ENCODE measurements at regions not wholly inside any gene's neighbourhood (a gene's known extent, or its start where the extent isn't known, plus 50 kb on each side); places are given as distances from the start of the nearest gene placed in this dataset.

- H3K9me3 ChIP-seq = no peaks in the 10 kb centered on the region
- no peak overlapping the region for H3K4me3 ChIP-seq (ENCODE audit: low read depth, low read length)
- POLR2A ChIA-PET = no interaction called here
- intact Hi-C loops (cut with micrococcal nuclease; ENCODE audit: unreplicated experiment) = no loop called here
- Mint-ChIP-seq H3K4me3 (ENCODE audit: unreplicated experiment) (no peak overlapping the region), H3K4me1 (ENCODE audit: low read depth, unreplicated experiment) (no peaks in the 10 kb centered on the region), H3K27me3 (ENCODE audit: insufficient read depth, unreplicated experiment) (peaks cover 6% of the 10 kb centered on the region), H3K27ac (ENCODE audit: unreplicated experiment) (no peak overlapping the region), H3K9me3 (ENCODE audit: unreplicated experiment) (peaks cover 9% of the 10 kb centered on the region), H3K36me3 (ENCODE audit: insufficient read depth, unreplicated experiment) (no peaks in the 10 kb centered on the region)
- H3K4me1 ChIP-seq = no peaks in the 10 kb centered on the region
- CTCF ChIA-PET = no interaction called here
- no peaks in the 10 kb centered on the region for H3K36me3 ChIP-seq (ENCODE audit: control insufficient read depth, insufficient read depth, low read length)
- no peak for TF ChIP-seq CTCF (IDR thresholded peaks at IDR 0.05; ENCODE audit: insufficient read depth in 1 of 2, low read depth in 1 of 2, low read length in 1 of 2, severe bottlenecking in 1 of 2, unreplicated experiment in 1 of 2)
- H3K27me3 ChIP-seq (replicated peaks; ENCODE audit: control insufficient read depth, insufficient read depth, low read length) = no peaks in the 10 kb centered on the region
- no TSS peak for BruUV-seq (replicated peaks)
- no peak for DNase-seq
Observed at GRCh38 chr2:8043295-8043694, 638.6 kb upstream of the ID2 start.

- Histone ChIP-seq H3K4me3 (ENCODE audit: low read depth, low read length) (no peak overlapping the region), H3K9me3 (no peaks in the 10 kb centered on the region), H3K4me1 (no peaks in the 10 kb centered on the region), H3K36me3 (ENCODE audit: control insufficient read depth, insufficient read depth, low read length) (no peaks in the 10 kb centered on the region), H3K27me3 (replicated peaks; ENCODE audit: control insufficient read depth, insufficient read depth, low read length) (no peaks in the 10 kb centered on the region; the same call in 1 of the 2 replicates)
- Mint-ChIP-seq H3K9me3 (ENCODE audit: unreplicated experiment) (peaks cover 9% of the 10 kb centered on the region), H3K4me3 (ENCODE audit: unreplicated experiment) (no peak overlapping the region), H3K4me1 (ENCODE audit: low read depth, unreplicated experiment) (no peaks in the 10 kb centered on the region), H3K36me3 (ENCODE audit: insufficient read depth, unreplicated experiment) (no peaks in the 10 kb centered on the region), H3K27ac (ENCODE audit: unreplicated experiment) (no peak overlapping the region), H3K27me3 (ENCODE audit: insufficient read depth, unreplicated experiment) (peaks cover 6% of the 10 kb centered on the region)
- BruUV-seq (replicated peaks) = no TSS peak
- DNase-seq = no peak
- intact Hi-C loops (cut with micrococcal nuclease; ENCODE audit: unreplicated experiment) = no loop called here
- CTCF ChIA-PET = no interaction called here
- POLR2A ChIA-PET = no interaction called here
- TF ChIP-seq CTCF (IDR thresholded peaks at IDR 0.05; ENCODE audit: insufficient read depth in 1 of 2, low read depth in 1 of 2, low read length in 1 of 2, severe bottlenecking in 1 of 2, unreplicated experiment in 1 of 2) = no peak
Observed at GRCh38 chr2:8044046-8044594, 637.7 kb upstream of the ID2 start.

DNA sequence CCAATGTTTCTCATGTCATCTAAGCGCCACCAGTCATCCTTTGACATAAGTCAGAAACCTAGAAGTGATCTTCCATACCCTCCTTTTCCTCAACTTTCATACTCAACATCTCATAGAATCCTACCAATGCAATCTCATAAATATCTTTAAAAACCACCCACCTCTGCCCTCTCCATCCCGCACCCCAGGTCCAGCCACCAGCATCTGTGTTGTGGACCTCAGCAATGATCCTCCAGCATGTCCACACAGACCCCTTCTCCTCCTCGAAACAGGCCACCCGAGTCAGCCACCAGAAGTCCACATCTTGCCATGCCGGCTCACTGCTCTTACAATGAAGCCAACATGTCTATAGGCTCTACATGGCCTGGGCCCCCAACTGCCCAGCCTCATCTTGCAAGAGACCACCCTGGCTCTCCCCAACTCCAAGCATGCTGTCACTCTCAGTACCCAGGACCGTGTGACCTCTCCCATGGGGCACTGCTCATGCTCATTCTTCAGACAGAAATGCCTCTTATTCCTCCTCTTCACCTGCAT lies 636.7 kb upstream of the ID2 start:
- no peak overlapping the region for H3K4me3 ChIP-seq (ENCODE audit: low read depth, low read length)
- no peak overlapping the region for H3K4me3 Mint-ChIP-seq (ENCODE audit: unreplicated experiment)
- no peaks in the 10 kb centered on the region for H3K4me1 ChIP-seq
- intact Hi-C loops (cut with micrococcal nuclease; ENCODE audit: unreplicated experiment) = no loop called here
- BruUV-seq (replicated peaks) = no TSS peak
- H3K27ac Mint-ChIP-seq (ENCODE audit: unreplicated experiment) = no peak overlapping the region
- H3K4me1 Mint-ChIP-seq (ENCODE audit: low read depth, unreplicated experiment) = no peaks in the 10 kb centered on the region
- CTCF ChIA-PET = no interaction called here
- no peaks in the 10 kb centered on the region for H3K9me3 ChIP-seq
- POLR2A ChIA-PET = no interaction called here
- no peaks in the 10 kb centered on the region for H3K36me3 Mint-ChIP-seq (ENCODE audit: insufficient read depth, unreplicated experiment)
- no peak for TF ChIP-seq CTCF (IDR thresholded peaks at IDR 0.05; ENCODE audit: insufficient read depth in 1 of 2, low read depth in 1 of 2, low read length in 1 of 2, severe bottlenecking in 1 of 2, unreplicated experiment in 1 of 2)
- no peaks in the 10 kb centered on the region; the same call in 1 of the 2 replicates for H3K27me3 ChIP-seq (replicated peaks; ENCODE audit: control insufficient read depth, insufficient read depth, low read length)
- peaks cover 9% of the 10 kb centered on the region for H3K9me3 Mint-ChIP-seq (ENCODE audit: unreplicated experiment)
- H3K36me3 ChIP-seq (ENCODE audit: control insufficient read depth, insufficient read depth, low read length) = no peaks in the 10 kb centered on the region
- peaks cover 6% of the 10 kb centered on the region for H3K27me3 Mint-ChIP-seq (ENCODE audit: insufficient read depth, unreplicated experiment)
- DNase-seq = no peak

Data from Caco-2 (cell line).